ENCODE measurements at regions not wholly inside any gene's neighbourhood (a gene's known extent, or its start where the extent isn't known, plus 50 kb on each side); places are given as distances from the start of the nearest gene placed in this dataset.

DNA sequence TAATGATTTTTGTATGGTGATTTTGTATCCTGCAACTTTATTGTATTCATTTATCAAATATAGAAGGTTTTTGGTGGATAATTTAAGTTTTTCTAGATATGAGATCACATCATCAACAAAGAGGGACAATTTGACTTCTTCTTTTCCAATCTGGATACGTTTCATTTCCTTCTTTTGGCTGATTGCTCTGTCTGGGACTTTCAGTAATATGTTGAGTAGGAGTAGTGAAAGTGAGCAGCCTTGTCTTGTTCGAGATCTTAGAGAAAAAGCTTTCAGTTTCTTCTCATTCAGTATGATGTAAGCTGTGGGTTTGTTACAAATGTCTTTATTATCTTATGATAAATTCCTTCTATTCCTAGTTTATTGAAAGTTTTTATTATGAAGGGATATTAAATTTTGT is 352.0 kb upstream of the DACH1 start:
- H3K4me3 ChIP-seq (ENCODE audit: low read depth, low read length) = no peak overlapping the region
- TF ChIP-seq, protein P1, sequence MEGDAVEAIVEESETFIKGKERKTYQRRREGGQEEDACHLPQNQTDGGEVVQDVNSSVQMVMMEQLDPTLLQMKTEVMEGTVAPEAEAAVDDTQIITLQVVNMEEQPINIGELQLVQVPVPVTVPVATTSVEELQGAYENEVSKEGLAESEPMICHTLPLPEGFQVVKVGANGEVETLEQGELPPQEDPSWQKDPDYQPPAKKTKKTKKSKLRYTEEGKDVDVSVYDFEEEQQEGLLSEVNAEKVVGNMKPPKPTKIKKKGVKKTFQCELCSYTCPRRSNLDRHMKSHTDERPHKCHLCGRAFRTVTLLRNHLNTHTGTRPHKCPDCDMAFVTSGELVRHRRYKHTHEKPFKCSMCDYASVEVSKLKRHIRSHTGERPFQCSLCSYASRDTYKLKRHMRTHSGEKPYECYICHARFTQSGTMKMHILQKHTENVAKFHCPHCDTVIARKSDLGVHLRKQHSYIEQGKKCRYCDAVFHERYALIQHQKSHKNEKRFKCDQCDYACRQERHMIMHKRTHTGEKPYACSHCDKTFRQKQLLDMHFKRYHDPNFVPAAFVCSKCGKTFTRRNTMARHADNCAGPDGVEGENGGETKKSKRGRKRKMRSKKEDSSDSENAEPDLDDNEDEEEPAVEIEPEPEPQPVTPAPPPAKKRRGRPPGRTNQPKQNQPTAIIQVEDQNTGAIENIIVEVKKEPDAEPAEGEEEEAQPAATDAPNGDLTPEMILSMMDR (IDR thresholded peaks at IDR 0.05; ENCODE audit: low read depth, low read length, missing control alignments) = no peak
- DNase-seq (ENCODE audit: low read depth) = no peak

DNA sequence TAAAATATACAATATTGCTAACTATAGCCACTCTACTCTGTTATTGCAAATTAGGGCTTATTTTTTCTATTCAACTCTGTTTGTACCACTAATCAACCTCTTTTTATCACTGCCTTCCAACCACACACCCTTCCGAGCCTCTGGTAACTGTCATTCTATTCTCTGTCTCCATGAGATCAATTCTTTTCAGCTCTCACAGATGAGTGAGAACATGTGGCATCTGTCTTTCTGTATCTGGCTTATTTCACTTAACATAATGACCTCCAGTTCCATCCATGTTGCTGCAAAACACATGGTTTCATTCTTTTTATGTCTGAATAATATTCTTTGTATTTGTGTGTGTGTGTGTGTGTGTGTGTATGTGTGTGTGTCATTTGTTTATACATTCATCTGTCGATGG is 350.1 kb upstream of the DACH1 start:
- H3K4me3 ChIP-seq (ENCODE audit: low read depth, low read length) = no peak overlapping the region
- TF ChIP-seq, protein P1 (IDR thresholded peaks at IDR 0.05; ENCODE audit: low read depth, low read length, missing control alignments) = no peak
- no peak for DNase-seq (ENCODE audit: low read depth)

- H3K4me3 ChIP-seq (ENCODE audit: low read depth, low read length) = no peak overlapping the region
- no peak for DNase-seq (ENCODE audit: low read depth)
- TF ChIP-seq, protein P1 (IDR thresholded peaks at IDR 0.05; ENCODE audit: low read depth, low read length, missing control alignments) = no peak
These were observed 341.2 kb upstream of the DACH1 start for GRCh38 chr13:72208112-72208645.

- H3K4me3 ChIP-seq (ENCODE audit: low read depth, low read length) = no peak overlapping the region
- TF ChIP-seq, protein P1 (IDR thresholded peaks at IDR 0.05; ENCODE audit: low read depth, low read length, missing control alignments) = no peak
- DNase-seq (ENCODE audit: low read depth) = no peak
These were observed 338.8 kb upstream of the DACH1 start for GRCh38 chr13:72205773-72206172.

DNA sequence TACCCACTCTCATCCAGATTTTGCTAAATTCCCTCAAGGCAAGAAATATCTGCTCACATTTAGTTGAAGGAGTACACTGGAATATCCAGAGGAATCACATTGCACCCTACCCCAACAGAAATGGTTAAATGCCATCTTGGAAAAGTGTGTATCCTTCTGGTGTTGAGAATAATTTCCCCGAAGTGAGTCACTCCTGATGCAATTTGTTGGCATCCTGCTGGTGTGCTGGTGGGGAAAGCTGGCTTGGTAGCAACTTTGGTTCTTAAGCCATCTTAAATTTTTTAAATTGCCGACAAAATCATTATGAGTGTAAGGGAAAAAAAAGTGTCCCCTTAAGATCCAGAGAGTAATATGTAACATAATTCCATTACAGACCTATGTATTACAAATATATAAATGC is 337.3 kb upstream of the DACH1 start:
- DNase-seq (ENCODE audit: low read depth) = no peak
- TF ChIP-seq, protein P1 (IDR thresholded peaks at IDR 0.05; ENCODE audit: low read depth, low read length, missing control alignments) = no peak

GRCh38 chr13:72201726-72202125 is 334.7 kb upstream of the DACH1 start:
- no peak overlapping the region for H3K4me3 ChIP-seq (ENCODE audit: low read depth, low read length)
- DNase-seq (ENCODE audit: low read depth) = no peak
- TF ChIP-seq, protein P1 (IDR thresholded peaks at IDR 0.05; ENCODE audit: low read depth, low read length, missing control alignments) = no peak

More for the DNA sequence above, 337.3 kb upstream of the DACH1 start:
- H3K4me3 ChIP-seq (ENCODE audit: low read depth, low read length) = no peak overlapping the region

DNA sequence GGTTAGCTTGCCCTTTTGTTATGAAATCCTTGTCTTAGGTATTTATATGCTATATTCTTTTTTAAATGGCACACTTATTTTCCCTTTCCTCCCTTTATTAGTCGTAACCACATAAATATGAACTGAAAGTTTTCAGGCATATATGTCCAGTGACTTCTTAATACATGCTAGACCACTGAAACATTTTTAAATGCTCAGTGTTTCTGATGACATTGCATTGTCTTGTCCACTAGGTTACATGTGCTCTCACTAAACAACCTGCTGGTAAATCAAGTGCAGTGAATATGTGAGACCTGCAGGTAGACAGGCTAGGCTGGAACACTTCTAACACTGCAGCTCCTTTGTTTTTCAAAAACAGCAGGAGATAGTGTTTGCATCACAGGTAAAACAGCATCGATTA is 332.6 kb upstream of the DACH1 start:
- H3K4me3 ChIP-seq (ENCODE audit: low read depth, low read length) = no peak overlapping the region
- TF ChIP-seq, protein P1 (IDR thresholded peaks at IDR 0.05; ENCODE audit: low read depth, low read length, missing control alignments) = no peak
- no peak for DNase-seq (ENCODE audit: low read depth)
